ENCODE measurements at regions not wholly inside any gene's neighbourhood (a gene's known extent, or its start where the extent isn't known, plus 50 kb on each side); places are given as distances from the start of the nearest gene placed in this dataset.
A peak's percentile ranks its signal among the peaks of the same experiment; 100 is the strongest.

DNA sequence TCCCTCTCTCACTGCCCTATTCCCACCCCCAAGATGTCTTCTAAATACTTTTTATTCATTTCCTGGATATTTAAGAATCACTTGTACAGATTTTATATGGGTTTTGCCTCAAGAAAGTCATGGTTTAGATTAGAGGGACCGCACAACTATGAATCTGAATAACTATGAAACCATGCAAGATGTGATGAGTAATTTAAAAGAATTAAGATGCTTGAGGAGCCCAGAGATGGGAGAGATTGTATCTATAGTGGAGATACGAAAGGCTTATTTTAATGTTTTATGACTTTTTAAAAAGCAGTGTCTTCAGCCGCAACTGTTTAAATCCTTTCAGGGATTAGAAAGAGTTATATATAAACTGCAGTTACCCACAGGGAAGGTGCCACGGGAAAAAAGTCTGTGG is 324.1 kb downstream of the LPIN1 start:
- H3K9me2 ChIP-seq (replicated peaks; ENCODE audit: control insufficient read depth, low read length) = no peaks in the 10 kb centered on the region
- no peaks in the 10 kb centered on the region for H3K36me3 ChIP-seq (ENCODE audit: control insufficient read depth, low read length)
- TF ChIP-seq, protein P1, sequence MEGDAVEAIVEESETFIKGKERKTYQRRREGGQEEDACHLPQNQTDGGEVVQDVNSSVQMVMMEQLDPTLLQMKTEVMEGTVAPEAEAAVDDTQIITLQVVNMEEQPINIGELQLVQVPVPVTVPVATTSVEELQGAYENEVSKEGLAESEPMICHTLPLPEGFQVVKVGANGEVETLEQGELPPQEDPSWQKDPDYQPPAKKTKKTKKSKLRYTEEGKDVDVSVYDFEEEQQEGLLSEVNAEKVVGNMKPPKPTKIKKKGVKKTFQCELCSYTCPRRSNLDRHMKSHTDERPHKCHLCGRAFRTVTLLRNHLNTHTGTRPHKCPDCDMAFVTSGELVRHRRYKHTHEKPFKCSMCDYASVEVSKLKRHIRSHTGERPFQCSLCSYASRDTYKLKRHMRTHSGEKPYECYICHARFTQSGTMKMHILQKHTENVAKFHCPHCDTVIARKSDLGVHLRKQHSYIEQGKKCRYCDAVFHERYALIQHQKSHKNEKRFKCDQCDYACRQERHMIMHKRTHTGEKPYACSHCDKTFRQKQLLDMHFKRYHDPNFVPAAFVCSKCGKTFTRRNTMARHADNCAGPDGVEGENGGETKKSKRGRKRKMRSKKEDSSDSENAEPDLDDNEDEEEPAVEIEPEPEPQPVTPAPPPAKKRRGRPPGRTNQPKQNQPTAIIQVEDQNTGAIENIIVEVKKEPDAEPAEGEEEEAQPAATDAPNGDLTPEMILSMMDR (IDR thresholded peaks at IDR 0.05; ENCODE audit: low read depth, low read length, poor library complexity, severe bottlenecking) = no peak
- no peak for TF ChIP-seq EZH2phosphoT487 (IDR thresholded peaks at IDR 0.05; ENCODE audit: borderline replicate concordance, low read length)
- H3K79me2 ChIP-seq (ENCODE audit: control insufficient read depth, low read length) = no peaks in the 10 kb centered on the region
- H3K27me3 ChIP-seq (ENCODE audit: control insufficient read depth, low read length) = no peaks in the 10 kb centered on the region
- H3F3A ChIP-seq (ENCODE audit: control insufficient read depth, insufficient read depth) = no peaks in the 10 kb centered on the region
- peak overlapping the region; percentile 48 for H3K4me2 ChIP-seq (ENCODE audit: low read length)
- peaks cover 34% of the 10 kb centered on the region for H3K4me1 ChIP-seq (ENCODE audit: control insufficient read depth, low read length)
- no peaks in the 10 kb centered on the region for H3K9me3 ChIP-seq (ENCODE audit: control insufficient read depth, insufficient read depth, low read length)
- peak overlapping the region; percentile 5; the same call in 1 of the 2 replicates for H3K27ac ChIP-seq (ENCODE audit: low read depth, low read length)
- H4K20me1 ChIP-seq (ENCODE audit: control insufficient read depth, insufficient read depth, low read depth, low read length) = no peaks in the 10 kb centered on the region
- peak overlapping the region; percentile 33; the same call in 1 of the 2 replicates for H3K4me3 ChIP-seq (ENCODE audit: low read length)

DNA sequence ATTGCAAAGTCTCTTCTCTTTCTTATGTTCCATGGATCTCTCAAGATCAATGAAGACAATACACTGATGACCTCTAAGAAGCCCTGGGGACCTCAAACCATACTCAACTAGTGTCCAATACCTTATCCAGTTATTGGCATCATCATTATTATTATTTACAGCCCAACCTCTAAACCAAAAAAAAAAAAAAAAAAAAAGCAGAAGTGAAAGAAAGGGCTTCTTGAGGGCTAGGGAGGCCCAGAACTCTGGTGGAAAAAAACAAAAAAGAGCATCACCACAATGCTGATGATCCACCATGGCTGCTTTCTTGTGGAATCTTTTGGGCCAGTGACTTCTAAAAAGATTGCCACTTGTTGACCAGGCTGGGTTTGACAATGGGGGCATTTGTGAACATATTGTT is 324.9 kb downstream of the LPIN1 start:
- H3K79me2 ChIP-seq (ENCODE audit: control insufficient read depth, low read length) = no peaks in the 10 kb centered on the region
- H3K4me3 ChIP-seq (ENCODE audit: low read length) = peak overlapping the region; percentile 33
- H3K27ac ChIP-seq (ENCODE audit: low read depth, low read length) = peak overlapping the region; percentile 43
- no peaks in the 10 kb centered on the region for H3K27me3 ChIP-seq (ENCODE audit: control insufficient read depth, low read length)
- no peaks in the 10 kb centered on the region for H3K9me2 ChIP-seq (replicated peaks; ENCODE audit: control insufficient read depth, low read length)
- TF ChIP-seq EZH2phosphoT487 (IDR thresholded peaks at IDR 0.05; ENCODE audit: borderline replicate concordance, low read length) = no peak
- TF ChIP-seq, protein P1 (IDR thresholded peaks at IDR 0.05; ENCODE audit: low read depth, low read length, poor library complexity, severe bottlenecking) = no peak
- peak overlapping the region; percentile 48 for H3K4me2 ChIP-seq (ENCODE audit: low read length)
- H4K20me1 ChIP-seq (ENCODE audit: control insufficient read depth, insufficient read depth, low read depth, low read length) = no peaks in the 10 kb centered on the region
- peaks cover 34% of the 10 kb centered on the region for H3K4me1 ChIP-seq (ENCODE audit: control insufficient read depth, low read length)
- H3K9me3 ChIP-seq (ENCODE audit: control insufficient read depth, insufficient read depth, low read length) = no peaks in the 10 kb centered on the region
- no peaks in the 10 kb centered on the region for H3F3A ChIP-seq (ENCODE audit: control insufficient read depth, insufficient read depth)
- no peaks in the 10 kb centered on the region for H3K36me3 ChIP-seq (ENCODE audit: control insufficient read depth, low read length)

DNA sequence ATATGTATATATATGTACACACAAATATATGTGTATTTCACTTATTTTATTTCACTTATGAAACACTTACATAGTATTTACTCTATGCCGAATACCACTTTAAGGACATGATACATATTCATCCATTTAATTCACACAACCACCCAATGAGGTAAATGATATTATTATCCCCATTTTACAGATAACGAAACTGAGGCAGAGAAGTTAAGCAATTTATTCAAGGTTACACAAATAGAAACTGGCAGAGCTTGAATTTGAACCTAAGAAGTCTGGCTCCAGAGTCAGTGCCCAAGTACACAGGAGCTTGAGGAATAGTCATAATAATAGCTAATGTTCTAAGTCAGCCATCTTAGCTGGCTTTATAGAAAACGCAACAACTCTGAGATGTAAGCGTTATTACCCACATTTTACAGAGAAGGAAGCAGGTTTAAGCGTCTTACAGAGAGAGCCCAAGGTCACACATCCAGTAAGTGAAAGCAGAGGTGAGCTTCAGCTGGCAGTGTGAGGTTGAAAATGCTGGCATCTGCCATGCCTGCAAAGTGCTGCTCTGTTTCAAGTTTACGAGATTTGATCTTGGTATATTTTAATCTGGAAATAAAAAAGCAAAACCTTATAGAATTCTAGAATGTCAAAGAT is 326.9 kb downstream of the LPIN1 start:
- H3K9me2 ChIP-seq (replicated peaks; ENCODE audit: control insufficient read depth, low read length) = no peaks in the 10 kb centered on the region
- H4K20me1 ChIP-seq (ENCODE audit: control insufficient read depth, insufficient read depth, low read depth, low read length) = no peaks in the 10 kb centered on the region
- H3K4me3 ChIP-seq (ENCODE audit: low read length) = no peak overlapping the region
- TF ChIP-seq EZH2phosphoT487 (IDR thresholded peaks at IDR 0.05; ENCODE audit: borderline replicate concordance, low read length) = no peak
- H3K36me3 ChIP-seq (ENCODE audit: control insufficient read depth, low read length) = no peaks in the 10 kb centered on the region
- H3K79me2 ChIP-seq (ENCODE audit: control insufficient read depth, low read length) = no peaks in the 10 kb centered on the region
- peaks cover 35% of the 10 kb centered on the region for H3K4me1 ChIP-seq (ENCODE audit: control insufficient read depth, low read length)
- H3K4me2 ChIP-seq (ENCODE audit: low read length) = no peak overlapping the region
- H3K27ac ChIP-seq (ENCODE audit: low read depth, low read length) = no peak overlapping the region
- H3K9me3 ChIP-seq (ENCODE audit: control insufficient read depth, insufficient read depth, low read length) = peaks cover 3% of the 10 kb centered on the region; the same call in 1 of the 2 replicates
- no peaks in the 10 kb centered on the region for H3K27me3 ChIP-seq (ENCODE audit: control insufficient read depth, low read length)
- H3F3A ChIP-seq (ENCODE audit: control insufficient read depth, insufficient read depth) = no peaks in the 10 kb centered on the region

DNA sequence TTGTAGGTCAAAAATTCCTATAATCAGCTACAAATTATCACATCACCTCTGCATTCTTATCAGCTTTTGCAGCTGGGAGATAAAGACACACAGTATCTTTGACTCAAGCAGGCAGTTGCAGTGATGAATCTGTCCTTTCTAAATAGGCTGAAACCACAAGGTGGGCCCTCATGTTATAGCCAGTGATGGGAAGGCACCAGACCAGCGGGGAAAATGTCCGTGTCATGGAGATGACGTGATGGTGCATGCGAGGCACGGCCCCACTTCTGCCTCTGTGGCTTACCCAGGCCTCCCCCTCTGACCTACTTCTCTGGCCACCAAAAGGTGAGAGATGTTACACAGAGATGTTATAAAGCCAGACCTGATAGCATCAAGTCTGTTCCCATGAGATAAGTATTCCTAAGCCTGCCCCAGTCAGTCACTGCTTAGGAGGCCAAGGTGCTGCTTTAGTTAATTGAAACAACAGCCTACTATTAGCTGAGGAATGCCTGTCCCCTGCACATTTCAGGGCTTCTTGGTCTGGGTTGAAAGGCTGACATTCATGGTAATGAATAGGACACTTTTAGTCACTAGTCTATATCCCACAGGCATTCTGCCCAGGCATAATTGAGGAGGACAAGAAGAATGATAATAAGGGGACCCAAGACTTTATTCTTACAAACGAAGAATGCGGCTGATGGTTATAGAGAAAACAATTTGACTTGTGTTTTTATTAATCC is 327.9 kb downstream of the LPIN1 start:
- H3K4me3 ChIP-seq (ENCODE audit: low read length) = no peak overlapping the region
- H3K27me3 ChIP-seq (ENCODE audit: control insufficient read depth, low read length) = no peaks in the 10 kb centered on the region
- H3K9me2 ChIP-seq (replicated peaks; ENCODE audit: control insufficient read depth, low read length) = no peaks in the 10 kb centered on the region
- no peaks in the 10 kb centered on the region for H3F3A ChIP-seq (ENCODE audit: control insufficient read depth, insufficient read depth)
- H3K27ac ChIP-seq (ENCODE audit: low read depth, low read length) = no peak overlapping the region
- H3K4me1 ChIP-seq (ENCODE audit: control insufficient read depth, low read length) = peaks cover 35% of the 10 kb centered on the region
- TF ChIP-seq, protein P1 (IDR thresholded peaks at IDR 0.05; ENCODE audit: low read depth, low read length, poor library complexity, severe bottlenecking) = no peak
- TF ChIP-seq EZH2phosphoT487 (IDR thresholded peaks at IDR 0.05; ENCODE audit: borderline replicate concordance, low read length) = no peak
- H3K36me3 ChIP-seq (ENCODE audit: control insufficient read depth, low read length) = no peaks in the 10 kb centered on the region
- H3K9me3 ChIP-seq (ENCODE audit: control insufficient read depth, insufficient read depth, low read length) = peaks cover 3% of the 10 kb centered on the region; the same call in 1 of the 2 replicates
- H3K79me2 ChIP-seq (ENCODE audit: control insufficient read depth, low read length) = no peaks in the 10 kb centered on the region
- no peak overlapping the region for H3K4me2 ChIP-seq (ENCODE audit: low read length)
- H4K20me1 ChIP-seq (ENCODE audit: control insufficient read depth, insufficient read depth, low read depth, low read length) = no peaks in the 10 kb centered on the region
